ENCODE measurements at regions not wholly inside any gene's neighbourhood (a gene's known extent, or its start where the extent isn't known, plus 50 kb on each side); places are given as distances from the start of the nearest gene placed in this dataset.

- no peak for DNase-seq (ENCODE audit: low read depth, low spot score)
- in situ Hi-C loops (cut with HindIII; ENCODE audit: low pct_unique_long_range_greater_than_20kb, low sequenced_read_pairs), result no loop called here
Observed at GRCh38 chr12:85642288-85642687, 193.9 kb downstream of the RASSF9 start.

- DNase-seq (ENCODE audit: low read depth, low spot score), result peak; percentile 60
- in situ Hi-C loops (cut with HindIII; ENCODE audit: low pct_unique_long_range_greater_than_20kb, low sequenced_read_pairs), result no loop called here
Observed at GRCh38 chr12:85642808-85643207, 193.4 kb downstream of the RASSF9 start.

- in situ Hi-C loops (cut with HindIII; ENCODE audit: low pct_unique_long_range_greater_than_20kb, low sequenced_read_pairs), result no loop called here
- DNase-seq (ENCODE audit: low read depth, low spot score), result no peak
Observed at GRCh38 chr12:85644508-85644907, 191.7 kb downstream of the RASSF9 start.

GRCh38 chr12:85653731-85654455, 182.3 kb downstream of the RASSF9 start:
- in situ Hi-C loops (cut with HindIII; ENCODE audit: low pct_unique_long_range_greater_than_20kb, low sequenced_read_pairs), result no loop called here

GRCh38 chr12:85654456-85654840, 181.8 kb downstream of the RASSF9 start:
- DNase-seq (ENCODE audit: low read depth, low spot score), result no peak
- in situ Hi-C loops (cut with HindIII; ENCODE audit: low pct_unique_long_range_greater_than_20kb, low sequenced_read_pairs), result no loop called here

More at GRCh38 chr12:85653731-85654455, 182.3 kb downstream of the RASSF9 start:
- no peak for DNase-seq (ENCODE audit: low read depth, low spot score)

GRCh38 chr12:85656561-85656960, 179.6 kb downstream of the RASSF9 start:
- in situ Hi-C loops (cut with HindIII; ENCODE audit: low pct_unique_long_range_greater_than_20kb, low sequenced_read_pairs), result no loop called here
- no peak for DNase-seq (ENCODE audit: low read depth, low spot score)

GRCh38 chr12:85657251-85657650, 179.0 kb downstream of the RASSF9 start:
- DNase-seq (ENCODE audit: low read depth, low spot score), result peak; percentile 81
- in situ Hi-C loops (cut with HindIII; ENCODE audit: low pct_unique_long_range_greater_than_20kb, low sequenced_read_pairs), result no loop called here

- in situ Hi-C loops (cut with HindIII; ENCODE audit: low pct_unique_long_range_greater_than_20kb, low sequenced_read_pairs), result no loop called here
- DNase-seq (ENCODE audit: low read depth, low spot score), result peak; percentile 28
Observed at GRCh38 chr12:85657836-85658630, 178.2 kb downstream of the RASSF9 start.

GRCh38 chr12:85659754-85660530, 176.3 kb downstream of the RASSF9 start:
- DNase-seq (ENCODE audit: low read depth, low spot score), result no peak
- in situ Hi-C loops (cut with HindIII; ENCODE audit: low pct_unique_long_range_greater_than_20kb, low sequenced_read_pairs), result no loop called here

GRCh38 chr12:85661461-85662206, 174.6 kb downstream of the RASSF9 start:
- in situ Hi-C loops (cut with HindIII; ENCODE audit: low pct_unique_long_range_greater_than_20kb, low sequenced_read_pairs), result no loop called here
- DNase-seq (ENCODE audit: low read depth, low spot score), result no peak

- DNase-seq (ENCODE audit: low read depth, low spot score), result no peak
- in situ Hi-C loops (cut with HindIII; ENCODE audit: low pct_unique_long_range_greater_than_20kb, low sequenced_read_pairs), result no loop called here
Observed at GRCh38 chr12:85662207-85662602, 174.0 kb downstream of the RASSF9 start.

- in situ Hi-C loops (cut with HindIII; ENCODE audit: low pct_unique_long_range_greater_than_20kb, low sequenced_read_pairs), result no loop called here
Observed at GRCh38 chr12:85663631-85664030, 172.6 kb downstream of the RASSF9 start.

GRCh38 chr12:85664429-85664828, 171.8 kb downstream of the RASSF9 start:
- in situ Hi-C loops (cut with HindIII; ENCODE audit: low pct_unique_long_range_greater_than_20kb, low sequenced_read_pairs), result no loop called here
- no peak for DNase-seq (ENCODE audit: low read depth, low spot score)

More at GRCh38 chr12:85663631-85664030, 172.6 kb downstream of the RASSF9 start:
- no peak for DNase-seq (ENCODE audit: low read depth, low spot score)

- in situ Hi-C loops (cut with HindIII; ENCODE audit: low pct_unique_long_range_greater_than_20kb, low sequenced_read_pairs), result no loop called here
- no peak for DNase-seq (ENCODE audit: low read depth, low spot score)
Observed at GRCh38 chr12:85669911-85670310, 166.3 kb downstream of the RASSF9 start.

- peak; percentile 51 for DNase-seq (ENCODE audit: low read depth, low spot score)
- in situ Hi-C loops (cut with HindIII; ENCODE audit: low pct_unique_long_range_greater_than_20kb, low sequenced_read_pairs), result no loop called here
Observed at GRCh38 chr12:85672436-85672835, 163.8 kb downstream of the RASSF9 start.

- no peak for DNase-seq (ENCODE audit: low read depth, low spot score)
Observed at GRCh38 chr12:85673921-85674420, 162.2 kb downstream of the RASSF9 start.

More at GRCh38 chr12:85673921-85674420, 162.2 kb downstream of the RASSF9 start:
- in situ Hi-C loops (cut with HindIII; ENCODE audit: low pct_unique_long_range_greater_than_20kb, low sequenced_read_pairs), result no loop called here

All from SK-MEL-5 (cell line).